Neuronal stem cell (in vitro differentiated cells): ENCODE measurements at regions not wholly inside any gene's neighbourhood (a gene's known extent, or its start where the extent isn't known, plus 50 kb on each side); places are given as distances from the start of the nearest gene placed in this dataset.

Experiments used
- DNase-seq: peaks from one replicate; pipeline ENCODE4 v3.0.0-alpha.2; 2013; ENCODE audit warnings: low spot score
- H2AFZ ChIP-seq: one replicate; pipeline ENCODE4 v1.6.1; 2013; ENCODE audit warnings: mild to moderate bottlenecking, low read length, inconsistent platforms
- H2AK5ac ChIP-seq: 2 replicates; pipeline ENCODE4 v1.6.1; 2013; ENCODE audit warnings: low read depth, mild to moderate bottlenecking, inconsistent platforms, low read length, moderate library complexity, mixed read lengths
- H2BK120ac ChIP-seq: 2 replicates; pipeline ENCODE4 v1.6.1; 2013; ENCODE audit warnings: low read depth, mild to moderate bottlenecking, inconsistent platforms, low read length, moderate library complexity, mixed read lengths
- H2BK12ac ChIP-seq: one replicate; pipeline ENCODE4 v1.6.1; 2013; ENCODE audit warnings: low read length, inconsistent platforms
- H2BK15ac ChIP-seq: 2 replicates; pipeline ENCODE4 v1.6.1; 2013; ENCODE audit warnings: mild to moderate bottlenecking, low read length, inconsistent platforms, mixed read lengths
- H2BK5ac ChIP-seq: one replicate; pipeline ENCODE4 v1.6.1; 2013; ENCODE audit warnings: inconsistent platforms, mild to moderate bottlenecking, low read length, moderate library complexity
- H3K14ac ChIP-seq: one replicate; pipeline ENCODE4 v1.6.1; 2013; ENCODE audit warnings: low read length, inconsistent platforms
- H3K18ac ChIP-seq: 2 replicates; pipeline ENCODE4 v1.6.1; 2013; ENCODE audit warnings: low read length, inconsistent platforms
- H3K23ac ChIP-seq: 2 replicates; pipeline ENCODE4 v1.6.1; 2013; ENCODE audit warnings: low read depth, mild to moderate bottlenecking, mixed read lengths, low read length, inconsistent platforms; ENCODE audit not compliant: poor library complexity
- H3K27ac ChIP-seq: replicated peaks from 3 replicates; pipeline ENCODE4 v1.5.1; 2013; ENCODE audit warnings: low read length, inconsistent platforms
- H3K27me3 ChIP-seq, 3 experiments: 2 replicates each; pipeline ENCODE4 v1.6.1; 2013; ENCODE audit warnings: low read length in 3 of 3, mild to moderate bottlenecking in 2 of 3, inconsistent platforms in 1 of 3, low read depth in 1 of 3, mixed read lengths in 1 of 3, moderate library complexity in 1 of 3; ENCODE audit not compliant: control insufficient read depth in 3 of 3, insufficient read depth in 3 of 3
- H3K36me3 ChIP-seq, 2 donors: replicated peaks in 1 of 2; 2 replicates each; pipeline ENCODE4 v1.6.1; 2013; ENCODE audit warnings: low read length in 2 of 2; ENCODE audit not compliant: control insufficient read depth in 2 of 2, insufficient read depth in 2 of 2
- H3K4ac ChIP-seq: 2 replicates; pipeline ENCODE4 v1.6.1; 2013; ENCODE audit warnings: inconsistent platforms, mild to moderate bottlenecking, low read length, moderate library complexity
- H3K4me1 ChIP-seq, 2 donors: 1 replicate in 1 of 2; 2 replicates in 1 of 2; pipeline ENCODE4 v1.6.1; 2013; ENCODE audit warnings: low read length in 2 of 2, low read depth in 1 of 2; ENCODE audit not compliant: control insufficient read depth in 2 of 2, insufficient read depth in 1 of 2
- H3K4me2 ChIP-seq: one replicate; pipeline ENCODE4 v1.6.1; 2013; ENCODE audit warnings: mild to moderate bottlenecking, low read length, inconsistent platforms; ENCODE audit not compliant: insufficient read depth, poor library complexity, severe bottlenecking
- H3K4me3 ChIP-seq, 2 donors: 2 replicates each; pipeline ENCODE4 v1.5.1; 2013; ENCODE audit warnings: low read length in 2 of 2, mild to moderate bottlenecking in 2 of 2, inconsistent platforms in 1 of 2, moderate library complexity in 1 of 2
- H3K79me1 ChIP-seq: one replicate; pipeline ENCODE4 v1.6.1; 2013; ENCODE audit warnings: low read depth, mild to moderate bottlenecking, inconsistent platforms, low read length, moderate library complexity
- H3K9ac ChIP-seq: one replicate; pipeline ENCODE4 v1.6.1; 2013; ENCODE audit warnings: mild to moderate bottlenecking, low read depth, low read length, inconsistent platforms; ENCODE audit not compliant: poor library complexity
- H3K9me3 ChIP-seq, 2 donors: replicated peaks in 1 of 2; 2 replicates each; pipeline versions ENCODE3 to v1.6.1; 2013; ENCODE audit warnings: low read length in 2 of 2, mild to moderate bottlenecking in 2 of 2, inconsistent platforms in 1 of 2, low read depth in 1 of 2, mixed read lengths in 1 of 2, moderate library complexity in 1 of 2; ENCODE audit not compliant: control insufficient read depth in 2 of 2, insufficient read depth in 1 of 2
- H4K8ac ChIP-seq: one replicate; pipeline ENCODE4 v1.6.1; 2013; ENCODE audit warnings: low read depth, mild to moderate bottlenecking, inconsistent platforms, low read length, moderate library complexity
- H4K91ac ChIP-seq: one replicate; pipeline ENCODE4 v1.6.1; 2013; ENCODE audit warnings: low read length, low read depth, mild to moderate bottlenecking, inconsistent platforms; ENCODE audit not compliant: poor library complexity
- WGBS, 2 donors: extraction: QIAGEN DNeasy Blood & Tissue Kit; methylation state at CpG; one replicate each; pipeline ENCODE4 v1.1.7; 2013; ENCODE audit warnings: missing lambda C conversion rate in 2 of 2, mixed read lengths in 1 of 2; ENCODE audit not compliant: insufficient read length in 2 of 2, insufficient replicate concordance in 1 of 2; ENCODE audit errors: extremely low coverage in 2 of 2; 5-methylcytosine and 5-hydroxymethylcytosine counted together

DNA sequence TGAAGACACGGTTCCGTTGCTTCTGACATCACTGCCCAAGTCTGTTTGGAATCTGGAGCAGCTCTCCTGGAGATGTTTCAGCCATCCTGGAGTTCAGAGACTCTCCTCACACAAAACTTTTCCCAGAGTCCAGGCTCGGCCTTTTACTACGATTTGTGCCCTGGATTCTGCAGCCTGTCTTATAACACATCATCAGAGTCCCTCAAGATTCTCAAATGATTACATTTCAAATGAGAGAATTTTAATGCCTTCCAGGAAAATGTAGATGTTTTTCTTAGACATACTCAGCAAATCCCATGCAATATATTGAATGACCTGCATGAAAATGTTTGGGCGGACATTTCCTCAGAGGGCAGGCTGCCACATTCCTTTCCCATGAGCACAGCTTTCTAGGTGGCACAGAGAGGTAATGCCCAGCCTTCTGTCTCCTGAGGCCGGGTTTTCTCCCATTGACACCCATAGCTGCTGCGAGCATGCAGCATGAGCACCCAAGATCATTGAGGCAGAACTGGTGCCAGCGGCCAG is 129.1 kb downstream of the SNX19 start:
- no peaks in the 10 kb centered on the region for H3K27me3 ChIP-seq
- peaks cover 11 to 12% of the 10 kb centered on the region in 2 donors for H3K4me1 ChIP-seq
- no peak overlapping the region for H3K23ac ChIP-seq
- H2BK5ac ChIP-seq: no peak overlapping the region
- H2BK120ac ChIP-seq: no peak overlapping the region
- no peak overlapping the region for H3K4me2 ChIP-seq
- H3K14ac ChIP-seq: no peak overlapping the region
- peaks cover 13 to 14% of the 10 kb centered on the region in 2 donors for H3K9me3 ChIP-seq
- no peak overlapping the region for H2AK5ac ChIP-seq
- H3K18ac ChIP-seq: no peak overlapping the region
- no peak overlapping the region for H2BK12ac ChIP-seq
- no peak overlapping the region for H2BK15ac ChIP-seq
- H3K4me3 ChIP-seq: no peak overlapping the region
- H3K36me3 ChIP-seq: no peaks in the 10 kb centered on the region
- H4K8ac ChIP-seq: no peak overlapping the region
- no peak overlapping the region for H3K4ac ChIP-seq
- no CpG with 5 or more reads among the region's 8 CpGs for WGBS, 2 donors
- no peaks in the 10 kb centered on the region for H3K79me1 ChIP-seq
- H3K27ac ChIP-seq: no peak overlapping the region
- H4K91ac ChIP-seq: no peak overlapping the region
- DNase-seq: no peak
- no peak overlapping the region for H2AFZ ChIP-seq
- H3K9ac ChIP-seq: no peak overlapping the region

- Histone ChIP-seq H3K23ac (no peak overlapping the region), H3K14ac (no peak overlapping the region), H3K9me3 (peaks cover 13 to 14% of the 10 kb centered on the region in 2 donors), H2BK15ac (no peak overlapping the region), H3K4me3 (no peak overlapping the region), H3K18ac (no peak overlapping the region), H3K79me1 (no peaks in the 10 kb centered on the region), H3K4me2 (no peak overlapping the region), H3K36me3 (no peaks in the 10 kb centered on the region), H2BK12ac (no peak overlapping the region), H4K91ac (no peak overlapping the region), H3K9ac (no peak overlapping the region), H2AK5ac (no peak overlapping the region), H2BK5ac (no peak overlapping the region), H3K4ac (no peak overlapping the region), H3K27me3 (no peaks in the 10 kb centered on the region), H4K8ac (no peak overlapping the region), H2AFZ (no peak overlapping the region), H2BK120ac (no peak overlapping the region), H3K4me1 (peaks cover 2 to 3% of the 10 kb centered on the region in 2 donors), H3K27ac (no peak overlapping the region)
- no peak for DNase-seq
- WGBS, 2 donors: no CpG with 5 or more reads among the region's 1 CpG
These were observed 128.2 kb downstream of the SNX19 start for GRCh38 chr11:130787973-130788570.

DNA sequence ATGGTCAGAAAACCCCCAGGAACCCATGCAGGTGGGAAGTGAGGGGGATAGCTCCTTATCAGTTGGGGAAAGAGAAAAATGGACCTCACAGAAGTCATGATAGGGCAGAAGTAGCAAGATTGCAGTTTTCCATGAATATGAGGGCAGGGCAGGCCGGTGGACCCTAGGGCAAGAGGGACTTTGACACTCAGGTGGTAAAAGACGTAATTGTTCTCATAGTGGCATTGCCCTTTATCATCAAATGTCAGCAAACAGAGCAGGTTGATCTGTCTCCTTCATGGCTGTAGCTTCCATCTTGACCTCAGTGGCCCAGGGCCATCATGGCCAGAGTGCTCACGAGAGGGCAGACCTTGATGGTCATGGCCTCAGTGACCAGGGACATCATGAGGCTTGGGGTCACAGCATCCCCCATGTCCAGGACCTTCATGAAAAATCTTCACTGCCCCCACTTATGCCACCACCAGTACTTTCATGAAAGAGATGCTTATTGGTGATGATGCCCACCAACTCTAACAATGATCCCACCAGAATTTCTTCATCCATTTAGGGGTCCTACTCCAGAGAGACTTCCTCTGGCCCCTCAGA is 127.1 kb downstream of the SNX19 start:
- Histone ChIP-seq H3K9me3 (peaks cover 11 to 14% of the 10 kb centered on the region in 2 donors), H2AK5ac (no peak overlapping the region), H3K4me3 (peak overlapping the region in 1 of 2 donors; percentile 25), H4K8ac (no peak overlapping the region), H3K36me3 (no peaks in the 10 kb centered on the region), H3K79me1 (no peaks in the 10 kb centered on the region), H4K91ac (no peak overlapping the region), H3K4me2 (no peak overlapping the region), H3K27me3 (no peaks in the 10 kb centered on the region), H3K14ac (no peak overlapping the region), H3K4me1 (no peaks in the 10 kb centered on the region), H3K4ac (no peak overlapping the region), H2BK12ac (no peak overlapping the region), H3K27ac (no peak overlapping the region), H2AFZ (no peak overlapping the region), H2BK120ac (no peak overlapping the region), H2BK5ac (no peak overlapping the region), H3K9ac (no peak overlapping the region), H3K18ac (no peak overlapping the region), H2BK15ac (no peak overlapping the region), H3K23ac (no peak overlapping the region)
- WGBS, 2 donors: no CpG with 5 or more reads among the region's 3 CpGs
- no peak for DNase-seq

DNA sequence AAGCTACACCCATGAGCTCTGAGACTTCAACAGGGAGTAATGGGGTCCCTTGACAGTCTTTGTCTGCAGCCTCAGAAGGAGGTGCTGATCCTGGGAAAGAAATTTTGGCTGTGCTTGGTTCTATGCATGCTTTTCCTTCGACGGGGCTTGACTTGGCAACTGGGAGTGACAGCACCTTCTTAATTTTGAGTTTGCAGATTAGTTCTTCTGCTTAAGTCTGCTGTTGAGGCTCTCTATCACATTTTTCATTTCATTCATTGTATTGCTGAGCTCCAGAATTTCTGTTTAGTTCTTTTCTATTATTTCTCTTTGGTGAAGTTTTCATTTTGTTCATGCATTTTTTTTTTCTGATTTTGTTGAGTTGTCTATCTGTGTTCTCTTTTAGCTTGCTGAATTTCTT is 125.6 kb downstream of the SNX19 start:
- no peak overlapping the region for H2AFZ ChIP-seq
- H3K79me1 ChIP-seq: no peaks in the 10 kb centered on the region
- H2BK5ac ChIP-seq: no peak overlapping the region
- H2BK120ac ChIP-seq: no peak overlapping the region
- H3K14ac ChIP-seq: no peak overlapping the region
- H3K9me3 ChIP-seq: peaks cover 11 to 14% of the 10 kb centered on the region in 2 donors
- H3K4ac ChIP-seq: no peak overlapping the region
- H3K4me1 ChIP-seq: no peaks in the 10 kb centered on the region
- H3K18ac ChIP-seq: no peak overlapping the region
- H4K8ac ChIP-seq: no peak overlapping the region
- WGBS, 2 donors: no CpG with 5 or more reads among the region's 2 CpGs
- H2BK15ac ChIP-seq: no peak overlapping the region
- no peak overlapping the region for H3K9ac ChIP-seq
- H3K4me2 ChIP-seq: no peak overlapping the region
- H3K23ac ChIP-seq: no peak overlapping the region
- no peaks in the 10 kb centered on the region for H3K36me3 ChIP-seq
- no peak overlapping the region for H4K91ac ChIP-seq
- H3K27ac ChIP-seq: no peak overlapping the region
- H3K27me3 ChIP-seq: no peaks in the 10 kb centered on the region
- H2AK5ac ChIP-seq: no peak overlapping the region
- DNase-seq: no peak
- H3K4me3 ChIP-seq: no peak overlapping the region
- H2BK12ac ChIP-seq: no peak overlapping the region
